ENCODE measurements at regions not wholly inside any gene's neighbourhood (a gene's known extent, or its start where the extent isn't known, plus 50 kb on each side); places are given as distances from the start of the nearest gene placed in this dataset.

DNA sequence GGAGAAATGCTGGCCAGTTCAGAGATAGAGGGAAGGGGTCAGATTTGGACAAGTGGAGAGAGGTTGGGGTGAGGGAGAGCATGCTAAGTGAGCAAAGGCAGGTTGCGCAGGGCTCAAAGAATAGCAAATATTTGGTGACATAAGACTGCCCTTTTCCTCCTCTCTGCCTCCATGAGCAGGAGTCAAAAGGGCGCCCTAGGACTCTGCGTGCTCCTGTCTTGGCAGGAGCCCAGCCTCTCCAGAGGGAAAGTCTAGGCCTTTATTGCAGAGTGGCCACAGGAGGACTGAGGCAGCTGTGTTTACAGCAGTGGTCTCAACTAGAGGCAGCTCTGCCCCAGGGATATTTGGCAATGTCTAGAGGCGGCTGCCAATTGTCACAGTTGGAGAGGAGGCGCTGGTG is 165.6 kb downstream of the FAM43A start:
- TF ChIP-seq, protein P1, sequence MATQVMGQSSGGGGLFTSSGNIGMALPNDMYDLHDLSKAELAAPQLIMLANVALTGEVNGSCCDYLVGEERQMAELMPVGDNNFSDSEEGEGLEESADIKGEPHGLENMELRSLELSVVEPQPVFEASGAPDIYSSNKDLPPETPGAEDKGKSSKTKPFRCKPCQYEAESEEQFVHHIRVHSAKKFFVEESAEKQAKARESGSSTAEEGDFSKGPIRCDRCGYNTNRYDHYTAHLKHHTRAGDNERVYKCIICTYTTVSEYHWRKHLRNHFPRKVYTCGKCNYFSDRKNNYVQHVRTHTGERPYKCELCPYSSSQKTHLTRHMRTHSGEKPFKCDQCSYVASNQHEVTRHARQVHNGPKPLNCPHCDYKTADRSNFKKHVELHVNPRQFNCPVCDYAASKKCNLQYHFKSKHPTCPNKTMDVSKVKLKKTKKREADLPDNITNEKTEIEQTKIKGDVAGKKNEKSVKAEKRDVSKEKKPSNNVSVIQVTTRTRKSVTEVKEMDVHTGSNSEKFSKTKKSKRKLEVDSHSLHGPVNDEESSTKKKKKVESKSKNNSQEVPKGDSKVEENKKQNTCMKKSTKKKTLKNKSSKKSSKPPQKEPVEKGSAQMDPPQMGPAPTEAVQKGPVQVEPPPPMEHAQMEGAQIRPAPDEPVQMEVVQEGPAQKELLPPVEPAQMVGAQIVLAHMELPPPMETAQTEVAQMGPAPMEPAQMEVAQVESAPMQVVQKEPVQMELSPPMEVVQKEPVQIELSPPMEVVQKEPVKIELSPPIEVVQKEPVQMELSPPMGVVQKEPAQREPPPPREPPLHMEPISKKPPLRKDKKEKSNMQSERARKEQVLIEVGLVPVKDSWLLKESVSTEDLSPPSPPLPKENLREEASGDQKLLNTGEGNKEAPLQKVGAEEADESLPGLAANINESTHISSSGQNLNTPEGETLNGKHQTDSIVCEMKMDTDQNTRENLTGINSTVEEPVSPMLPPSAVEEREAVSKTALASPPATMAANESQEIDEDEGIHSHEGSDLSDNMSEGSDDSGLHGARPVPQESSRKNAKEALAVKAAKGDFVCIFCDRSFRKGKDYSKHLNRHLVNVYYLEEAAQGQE (IDR thresholded peaks at IDR 0.05; ENCODE audit: insufficient read depth in 1 of 2, low read depth in 2 of 2, low read length in 2 of 2): no peak
- TF ChIP-seq FOXP2 (optimal IDR thresholded peaks at IDR 0.05; ENCODE audit: borderline replicate concordance, extremely low read depth, extremely low read length, insufficient read depth) (no peak), POLR2AphosphoS5 (IDR thresholded peaks at IDR 0.05; ENCODE audit: low read depth, low read length) (no peak), TAF1 (IDR thresholded peaks at IDR 0.05; ENCODE audit: borderline replicate concordance, insufficient read depth, low read length) (no peak), SIN3A (IDR thresholded peaks at IDR 0.05; ENCODE audit: borderline replicate concordance, insufficient read depth, low read length) (no peak)

Data from PFSK-1 (cell line).